ENCODE measurements at regions not wholly inside any gene's neighbourhood (a gene's known extent, or its start where the extent isn't known, plus 50 kb on each side); places are given as distances from the start of the nearest gene placed in this dataset.

DNA sequence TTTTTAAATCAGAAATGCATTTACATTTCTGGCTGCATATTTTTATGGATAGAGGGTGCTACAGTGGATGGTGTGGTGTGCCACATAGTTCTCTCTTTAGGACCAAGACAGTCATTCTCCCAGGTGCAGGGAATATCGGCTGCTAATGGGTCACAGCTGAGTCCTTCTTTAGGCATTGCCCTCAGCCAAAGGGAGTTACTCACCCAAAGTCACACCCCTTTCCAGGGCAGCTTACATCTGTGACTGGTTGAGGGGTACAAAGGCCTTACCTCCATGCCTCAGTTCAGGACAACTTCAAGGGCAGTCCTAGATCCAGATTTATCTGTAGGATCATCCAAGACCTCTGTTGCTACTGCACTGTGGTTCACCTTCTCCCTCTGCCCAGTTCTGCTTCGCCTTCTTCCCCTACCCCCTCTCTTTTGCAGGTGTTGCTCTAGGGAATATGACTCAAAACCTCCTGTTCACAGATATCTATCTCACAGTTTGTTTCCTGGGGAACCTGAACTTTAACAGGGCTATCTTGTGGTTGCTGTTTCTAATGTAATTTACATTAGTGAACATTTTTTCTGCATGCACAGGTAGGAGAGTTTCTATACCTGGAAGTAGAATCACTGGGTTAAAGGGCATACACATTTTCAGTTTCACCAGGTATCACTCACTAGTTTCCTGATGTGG is 413.9 kb downstream of the RPS6KC1 start:
- TF ChIP-seq, protein P1, sequence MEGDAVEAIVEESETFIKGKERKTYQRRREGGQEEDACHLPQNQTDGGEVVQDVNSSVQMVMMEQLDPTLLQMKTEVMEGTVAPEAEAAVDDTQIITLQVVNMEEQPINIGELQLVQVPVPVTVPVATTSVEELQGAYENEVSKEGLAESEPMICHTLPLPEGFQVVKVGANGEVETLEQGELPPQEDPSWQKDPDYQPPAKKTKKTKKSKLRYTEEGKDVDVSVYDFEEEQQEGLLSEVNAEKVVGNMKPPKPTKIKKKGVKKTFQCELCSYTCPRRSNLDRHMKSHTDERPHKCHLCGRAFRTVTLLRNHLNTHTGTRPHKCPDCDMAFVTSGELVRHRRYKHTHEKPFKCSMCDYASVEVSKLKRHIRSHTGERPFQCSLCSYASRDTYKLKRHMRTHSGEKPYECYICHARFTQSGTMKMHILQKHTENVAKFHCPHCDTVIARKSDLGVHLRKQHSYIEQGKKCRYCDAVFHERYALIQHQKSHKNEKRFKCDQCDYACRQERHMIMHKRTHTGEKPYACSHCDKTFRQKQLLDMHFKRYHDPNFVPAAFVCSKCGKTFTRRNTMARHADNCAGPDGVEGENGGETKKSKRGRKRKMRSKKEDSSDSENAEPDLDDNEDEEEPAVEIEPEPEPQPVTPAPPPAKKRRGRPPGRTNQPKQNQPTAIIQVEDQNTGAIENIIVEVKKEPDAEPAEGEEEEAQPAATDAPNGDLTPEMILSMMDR (IDR thresholded peaks at IDR 0.05; ENCODE audit: extremely low read depth, missing control alignments), result no peak
- no peak for DNase-seq (ENCODE audit: low spot score)

DNA sequence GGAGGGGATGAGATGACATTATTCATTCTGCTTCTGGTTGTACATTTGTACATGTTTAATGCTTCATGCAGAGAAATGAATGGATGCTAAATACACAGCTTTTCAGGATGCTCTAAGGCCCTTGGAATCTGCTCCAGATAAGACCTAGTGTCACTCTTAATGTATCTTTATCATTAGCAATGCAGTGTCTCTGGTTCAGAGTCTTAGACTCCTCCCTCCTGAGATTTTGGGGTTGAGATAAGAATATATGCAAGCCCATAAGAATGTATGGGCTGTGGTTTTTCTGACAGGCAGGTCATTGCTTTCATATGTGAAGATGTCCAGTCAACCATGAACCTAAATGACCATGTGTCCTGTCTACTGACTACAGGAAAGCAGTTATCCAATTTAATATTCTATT is 415.5 kb downstream of the RPS6KC1 start:
- TF ChIP-seq, protein P1 (IDR thresholded peaks at IDR 0.05; ENCODE audit: extremely low read depth, missing control alignments), result no peak
- DNase-seq (ENCODE audit: low spot score), result no peak

DNA sequence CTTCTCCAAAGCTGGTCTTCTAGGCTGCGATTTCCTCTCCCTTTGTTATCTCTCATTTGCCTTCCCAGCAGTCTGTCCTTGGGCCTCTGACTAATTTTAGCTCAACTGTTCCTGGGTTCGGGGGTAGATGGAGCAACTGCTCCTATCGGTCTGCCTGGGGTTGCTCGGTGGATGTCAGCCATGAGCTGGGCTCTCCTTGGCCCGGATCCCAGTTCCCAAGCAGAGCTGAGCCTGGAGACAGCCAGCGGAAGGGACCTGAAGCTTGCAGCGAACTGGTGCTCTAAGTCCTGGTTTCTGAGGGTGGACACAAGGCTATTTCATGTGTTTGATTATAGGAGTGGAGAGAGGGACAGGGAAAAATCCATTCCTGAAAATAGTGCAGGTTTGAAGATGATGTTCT is 423.0 kb downstream of the RPS6KC1 start:
- TF ChIP-seq, protein P1 (IDR thresholded peaks at IDR 0.05; ENCODE audit: extremely low read depth, missing control alignments), result no peak
- DNase-seq (ENCODE audit: low spot score), result no peak

GRCh38 chr1:213481395-213481794 is 430.4 kb downstream of the RPS6KC1 start:
- no peak for DNase-seq (ENCODE audit: low spot score)
- TF ChIP-seq, protein P1 (IDR thresholded peaks at IDR 0.05; ENCODE audit: extremely low read depth, missing control alignments), result no peak

DNA sequence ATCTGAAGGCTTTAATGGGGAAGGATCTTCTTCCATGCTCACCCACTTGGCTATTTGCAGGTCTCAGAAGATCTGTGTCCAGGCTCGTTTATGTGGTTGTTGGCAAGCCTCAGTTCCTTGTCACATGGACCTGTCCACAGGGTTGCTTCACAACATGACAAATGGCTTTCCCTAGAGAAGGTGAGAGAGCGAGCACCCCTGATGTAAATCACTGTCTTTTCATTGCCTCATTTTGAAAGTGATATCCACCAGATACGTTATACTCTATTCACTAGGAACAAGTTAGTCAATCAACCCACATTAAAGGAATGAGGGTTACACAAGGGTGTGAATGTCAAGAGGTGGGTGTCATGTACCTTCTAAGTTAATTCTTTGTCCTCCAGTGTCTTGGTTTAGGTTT is 433.3 kb downstream of the RPS6KC1 start:
- no peak for DNase-seq (ENCODE audit: low spot score)

DNA sequence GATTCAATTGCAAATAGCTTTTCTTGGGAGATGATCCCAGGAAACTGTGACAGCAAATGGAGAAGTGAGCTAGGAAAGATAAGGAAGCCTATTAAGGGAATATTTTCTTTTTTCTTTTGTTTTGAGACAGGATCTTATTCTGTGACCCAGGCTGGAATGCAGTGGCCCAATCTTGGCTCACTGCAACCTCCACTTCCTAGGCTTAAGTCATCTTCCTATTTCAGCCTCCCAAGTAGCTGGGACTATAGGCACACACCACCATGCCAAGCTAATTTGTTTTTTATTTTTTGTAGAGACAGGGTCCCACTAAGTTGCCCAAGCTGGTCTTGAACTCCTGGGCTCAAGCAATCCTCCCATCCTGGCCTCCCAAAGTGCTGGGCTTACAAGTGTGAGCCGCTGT is 433.7 kb downstream of the RPS6KC1 start:
- DNase-seq (ENCODE audit: low spot score), result no peak
- TF ChIP-seq, protein P1 (IDR thresholded peaks at IDR 0.05; ENCODE audit: extremely low read depth, missing control alignments), result no peak

More for the DNA sequence above, 433.3 kb downstream of the RPS6KC1 start:
- TF ChIP-seq, protein P1 (IDR thresholded peaks at IDR 0.05; ENCODE audit: extremely low read depth, missing control alignments), result no peak

- no peak for DNase-seq (ENCODE audit: low spot score)
- TF ChIP-seq, protein P1 (IDR thresholded peaks at IDR 0.05; ENCODE audit: extremely low read depth, missing control alignments), result no peak
Observed at GRCh38 chr1:213486488-213486887, 435.4 kb downstream of the RPS6KC1 start.
